GM18505 (cell line): ENCODE measurements at regions not wholly inside any gene's neighbourhood (a gene's known extent, or its start where the extent isn't known, plus 50 kb on each side); places are given as distances from the start of the nearest gene placed in this dataset.

Experiments
- ATAC-seq: cut with Tn5 transposase; IDR thresholded peaks from one replicate; pipeline ENCODE4 v1.9.1; 2021; ENCODE audit not compliant: unreplicated experiment
- POLR2A ChIP-seq: IDR thresholded peaks from 4 replicates; pipeline ENCODE4 v1.6.1; 2011; ENCODE audit warnings: borderline replicate concordance; ENCODE audit not compliant: insufficient read depth, insufficient read length; ENCODE audit errors: extremely low read depth

DNA sequence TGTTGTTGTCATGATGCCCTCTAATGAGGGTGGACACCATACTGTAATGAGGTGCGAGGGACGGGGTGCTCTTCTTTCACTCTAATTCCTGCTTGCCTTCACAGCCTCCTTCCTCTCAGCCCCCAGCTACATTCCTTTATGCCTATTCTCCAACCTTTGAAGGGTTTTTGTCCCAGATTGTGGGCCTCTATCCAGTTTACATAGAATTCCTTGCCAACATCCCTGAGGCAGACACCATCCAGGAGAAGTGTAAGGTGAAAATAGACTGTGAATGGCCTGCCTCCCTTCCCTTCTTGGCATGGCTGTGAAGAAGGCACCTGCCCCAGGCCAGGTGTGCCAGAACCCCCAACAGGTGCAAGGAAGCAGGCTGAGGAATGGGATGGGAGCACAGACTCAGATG, 122.3 kb downstream of the CHST1 start:
- ATAC-seq = no peak
- TF ChIP-seq POLR2A = no peak

GRCh38 chr11:45541693-45542434, 123.6 kb downstream of the CHST1 start:
- ATAC-seq = no peak
- no peak for TF ChIP-seq POLR2A

DNA sequence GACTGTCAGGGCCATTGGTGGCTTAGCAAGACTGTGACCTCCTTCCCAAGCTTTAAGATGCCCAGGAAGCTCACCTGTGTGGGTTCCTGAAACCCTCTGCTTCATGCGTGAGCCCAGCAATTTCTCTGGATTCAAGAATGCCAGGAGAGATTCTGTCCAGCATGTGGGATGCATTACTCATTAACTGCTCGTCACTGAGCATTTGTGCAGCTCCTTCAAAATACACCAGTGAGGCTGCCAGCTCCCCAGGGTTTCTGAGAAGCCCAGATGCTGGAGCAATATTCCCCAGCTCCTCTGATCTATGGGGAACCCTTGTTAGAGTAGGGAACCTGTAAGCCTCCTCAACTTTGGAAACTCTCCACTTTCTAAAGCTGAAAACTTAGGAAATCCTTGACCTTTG, 126.5 kb downstream of the CHST1 start:
- ATAC-seq = no peak
- TF ChIP-seq POLR2A = no peak

GRCh38 chr11:45538363-45538762, 127.1 kb downstream of the CHST1 start:
- no peak for TF ChIP-seq POLR2A
- ATAC-seq = no peak

DNA sequence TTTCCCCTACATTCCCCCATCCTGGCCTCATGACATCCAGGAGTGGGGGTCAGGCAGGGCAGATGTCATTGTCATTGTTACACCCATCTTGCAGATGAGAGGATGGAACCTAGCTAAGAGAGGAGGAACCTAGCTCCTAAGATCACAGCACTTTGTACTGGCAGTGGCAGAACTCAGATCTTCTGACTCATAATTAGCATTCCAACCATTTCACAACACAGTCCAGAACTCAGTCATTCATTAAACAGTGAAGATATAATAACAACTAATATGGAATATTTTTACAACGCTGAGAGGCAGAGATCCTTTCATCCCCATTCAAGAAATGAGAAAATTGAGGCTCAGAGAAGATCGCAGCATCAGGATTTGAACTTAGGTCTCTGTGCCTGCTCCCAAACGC, 127.8 kb downstream of the CHST1 start:
- TF ChIP-seq POLR2A = no peak
- ATAC-seq = no peak

GRCh38 chr11:45535033-45535432, 130.4 kb downstream of the CHST1 start:
- TF ChIP-seq POLR2A = no peak
- no peak for ATAC-seq

- no peak for ATAC-seq
These were observed 131.3 kb downstream of the CHST1 start for GRCh38 chr11:45534132-45534531.

DNA sequence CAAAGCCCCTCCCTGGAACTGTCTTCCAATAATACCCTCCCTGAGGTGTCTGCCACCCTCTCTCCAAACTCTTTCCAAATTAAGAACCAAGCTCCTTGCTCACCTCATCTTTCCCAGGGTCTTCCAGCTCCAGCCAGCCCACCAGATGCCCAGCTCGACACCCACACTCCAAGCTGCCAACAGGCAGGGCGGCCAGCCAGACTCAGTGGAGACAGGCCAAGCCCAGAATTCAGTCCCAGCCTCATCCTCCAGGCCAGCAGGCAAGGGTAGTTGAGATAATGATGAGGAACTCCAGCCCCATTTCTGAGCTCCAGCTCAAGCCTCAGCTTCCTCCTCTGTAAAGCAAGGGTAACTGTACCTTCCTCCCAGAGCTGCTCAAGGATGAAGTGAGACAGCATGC, 132.9 kb downstream of the CHST1 start:
- no peak for ATAC-seq
- no peak for TF ChIP-seq POLR2A

More at GRCh38 chr11:45534132-45534531, 131.3 kb downstream of the CHST1 start:
- no peak for TF ChIP-seq POLR2A

GRCh38 chr11:45530776-45531175, 134.6 kb downstream of the CHST1 start:
- no peak for TF ChIP-seq POLR2A
- ATAC-seq = no peak

- no peak for ATAC-seq
These were observed 135.3 kb downstream of the CHST1 start for GRCh38 chr11:45530111-45530510.

DNA sequence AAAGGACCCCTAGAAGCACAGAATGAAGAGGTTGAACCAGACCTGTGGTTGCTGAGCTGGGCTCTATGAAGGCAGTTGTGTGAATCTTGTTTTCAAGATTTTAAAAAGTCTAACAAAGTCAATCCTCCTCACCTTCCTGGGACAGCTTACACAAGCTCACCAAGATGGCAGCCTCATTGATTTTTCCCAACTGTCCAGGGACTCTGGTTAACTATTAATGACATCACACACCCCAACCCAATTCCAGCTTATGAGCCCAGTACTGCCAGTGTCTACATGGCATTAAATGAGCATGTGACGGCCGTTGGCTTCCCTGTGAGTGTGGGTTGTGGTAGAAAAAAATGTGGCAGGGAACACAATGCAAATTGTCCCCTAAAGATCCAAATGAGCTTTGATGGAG, 137.0 kb downstream of the CHST1 start:
- TF ChIP-seq POLR2A = no peak
- ATAC-seq = no peak

More at GRCh38 chr11:45530111-45530510, 135.3 kb downstream of the CHST1 start:
- TF ChIP-seq POLR2A = no peak

DNA sequence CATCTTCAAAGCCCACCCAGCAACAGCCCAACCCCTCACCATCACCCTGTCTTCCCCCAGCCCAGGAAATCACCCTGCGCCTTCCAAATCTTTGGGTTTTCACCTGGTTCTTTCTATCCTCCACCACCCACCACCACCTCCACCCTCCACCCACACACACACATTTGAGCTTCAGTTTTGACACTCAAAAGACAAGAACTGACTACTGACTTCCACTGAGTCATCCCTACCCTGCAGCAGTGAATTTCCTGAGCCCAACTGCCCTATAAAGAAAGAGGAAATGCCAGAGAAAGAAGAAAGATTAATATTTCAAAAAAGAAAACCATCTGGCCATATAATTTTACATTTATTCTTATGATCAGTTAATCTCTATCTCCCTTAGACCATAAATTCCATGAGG, 137.5 kb downstream of the CHST1 start:
- ATAC-seq = no peak

GRCh38 chr11:45525393-45525792, 140.0 kb downstream of the CHST1 start:
- no peak for ATAC-seq
- TF ChIP-seq POLR2A = no peak

More for the DNA sequence above, 137.5 kb downstream of the CHST1 start:
- no peak for TF ChIP-seq POLR2A

- no peak for TF ChIP-seq POLR2A
- no peak for ATAC-seq
These were observed 141.7 kb downstream of the CHST1 start for GRCh38 chr11:45523760-45524159.
